Activated CD8-positive, alpha-beta memory T cell treated with anti-CD3 and anti-CD28 coated beads, Interleukin-2, amount 50 U/mL, for 1 hour (primary cell): ENCODE measurements at regions not wholly inside any gene's neighbourhood (a gene's known extent, or its start where the extent isn't known, plus 50 kb on each side); places are given as distances from the start of the nearest gene placed in this dataset.

Source experiments
- DNase-seq: peaks from one replicate; pipeline ENCODE4 v3.0.0-alpha.2; 2020; ENCODE audit errors: extremely low read depth

DNA sequence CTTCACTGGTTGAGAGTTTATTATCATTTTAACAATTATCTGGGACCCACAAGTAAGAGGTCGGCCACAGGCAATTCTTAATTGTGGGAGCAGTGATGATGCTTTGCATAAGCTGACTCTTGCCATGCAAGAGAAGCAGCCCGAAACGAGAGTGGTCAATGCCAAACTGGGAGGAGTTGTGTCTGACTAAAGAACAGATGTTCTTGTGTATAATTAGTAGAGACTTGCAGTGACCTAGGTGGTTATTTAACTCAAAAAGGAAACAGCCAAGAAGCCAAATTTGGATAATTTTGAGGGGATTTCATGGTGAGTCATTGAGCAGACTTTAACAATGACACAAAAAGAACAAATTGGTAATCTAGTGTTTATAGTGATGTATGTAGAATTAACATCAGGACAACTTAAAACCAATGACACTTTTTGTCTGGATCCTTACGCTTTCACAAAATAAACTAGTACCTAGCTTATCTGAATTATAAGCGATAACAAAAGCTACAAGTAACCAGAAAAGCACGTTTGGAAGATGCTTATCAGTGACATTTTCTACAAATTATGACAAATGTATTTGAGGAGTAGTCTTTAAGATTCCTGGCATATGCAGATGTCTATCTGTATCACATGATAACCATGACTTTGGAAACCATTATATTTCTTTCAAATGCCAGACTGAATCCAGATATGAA is 184.7 kb upstream of the DLGAP1 start:
- DNase-seq: no peak

DNA sequence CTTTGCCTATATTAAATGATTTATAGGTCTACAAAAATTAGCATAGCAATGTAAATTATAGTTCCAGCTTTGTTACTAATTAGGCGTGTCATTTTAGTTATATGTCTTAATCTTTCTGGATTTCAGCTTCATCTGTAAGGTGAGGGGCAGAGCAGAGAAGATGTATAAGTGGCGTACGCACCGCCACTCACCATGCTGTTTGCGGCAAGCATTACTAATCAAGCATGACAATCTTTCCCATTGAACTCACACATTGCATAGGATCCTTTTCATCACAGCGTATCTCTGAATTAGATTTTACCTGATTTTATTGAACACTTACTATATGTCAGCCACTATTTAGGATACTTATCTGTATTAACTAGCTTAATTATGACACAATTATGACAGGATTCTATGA is 183.6 kb upstream of the DLGAP1 start:
- no peak for DNase-seq

- DNase-seq: no peak
Measured at GRCh38 chr18:4637876-4638275, 182.8 kb upstream of the DLGAP1 start.

- DNase-seq: no peak
Measured at GRCh38 chr18:4636967-4637366, 181.9 kb upstream of the DLGAP1 start.

GRCh38 chr18:4631239-4631638 is 176.1 kb upstream of the DLGAP1 start:
- no peak for DNase-seq

DNA sequence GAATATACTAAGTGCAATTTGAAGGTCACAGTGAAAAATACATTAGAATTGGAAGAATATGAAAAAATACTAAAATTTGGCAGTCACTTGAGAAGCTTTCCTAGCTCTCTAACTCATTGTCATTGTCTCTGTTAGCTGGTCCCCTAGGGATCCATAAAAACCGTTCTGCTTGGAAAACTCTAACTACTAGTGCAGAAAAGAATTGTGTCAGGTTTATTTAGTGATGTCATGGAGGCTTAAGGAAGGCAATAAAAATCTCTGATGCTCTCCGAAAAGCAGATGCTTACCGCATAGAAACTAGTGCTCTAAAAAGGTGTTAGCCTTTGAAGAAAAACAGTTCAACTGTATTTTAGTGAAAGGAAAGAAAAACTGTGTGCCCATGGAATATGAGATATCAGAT is 150.1 kb upstream of the DLGAP1 start:
- DNase-seq: no peak

DNA sequence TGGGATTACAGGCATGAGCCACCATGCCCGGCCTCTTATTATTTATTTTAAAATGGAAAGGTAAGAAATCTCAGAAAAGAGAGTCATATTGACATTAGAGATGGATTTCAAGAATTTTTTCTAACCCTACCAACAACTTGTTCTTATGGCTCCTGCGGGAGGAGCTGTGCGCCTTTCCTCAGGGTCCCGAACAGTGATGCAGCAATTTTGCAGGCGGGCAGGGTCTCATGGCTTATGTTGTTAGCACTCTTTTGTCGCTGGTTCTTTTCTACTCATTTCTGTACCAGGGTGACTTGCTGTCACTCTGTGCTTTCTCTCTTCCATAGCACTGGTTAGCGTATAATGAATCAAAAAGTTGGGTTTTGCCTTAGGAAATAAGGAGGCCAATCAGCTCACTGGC is 148.8 kb upstream of the DLGAP1 start:
- DNase-seq: no peak

- DNase-seq: no peak
Measured at GRCh38 chr18:4599312-4599711, 144.2 kb upstream of the DLGAP1 start.

- DNase-seq: no peak
Measured at GRCh38 chr18:4597301-4597700, 142.2 kb upstream of the DLGAP1 start.

DNA sequence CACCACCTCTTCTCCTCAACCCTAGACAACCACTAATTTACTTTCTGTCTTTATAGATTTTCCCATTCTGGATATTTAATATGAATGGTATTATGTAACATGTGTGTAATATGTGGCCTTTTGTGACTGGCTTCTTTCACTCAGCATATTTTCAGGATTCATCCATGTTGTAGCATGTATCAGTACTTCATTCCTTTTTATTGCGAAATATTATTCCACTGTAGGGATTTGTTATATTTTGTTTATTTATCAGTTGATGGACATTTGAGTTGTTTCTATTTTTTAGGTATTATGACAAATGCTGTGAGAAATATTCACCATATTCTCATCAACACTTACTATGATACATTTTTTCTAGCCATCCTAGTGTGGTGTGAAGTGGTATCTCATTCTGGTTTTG is 138.8 kb upstream of the DLGAP1 start:
- no peak for DNase-seq

- no peak for DNase-seq
Measured at GRCh38 chr18:4593459-4593858, 138.4 kb upstream of the DLGAP1 start.

GRCh38 chr18:4589056-4589800 is 134.1 kb upstream of the DLGAP1 start:
- no peak for DNase-seq

DNA sequence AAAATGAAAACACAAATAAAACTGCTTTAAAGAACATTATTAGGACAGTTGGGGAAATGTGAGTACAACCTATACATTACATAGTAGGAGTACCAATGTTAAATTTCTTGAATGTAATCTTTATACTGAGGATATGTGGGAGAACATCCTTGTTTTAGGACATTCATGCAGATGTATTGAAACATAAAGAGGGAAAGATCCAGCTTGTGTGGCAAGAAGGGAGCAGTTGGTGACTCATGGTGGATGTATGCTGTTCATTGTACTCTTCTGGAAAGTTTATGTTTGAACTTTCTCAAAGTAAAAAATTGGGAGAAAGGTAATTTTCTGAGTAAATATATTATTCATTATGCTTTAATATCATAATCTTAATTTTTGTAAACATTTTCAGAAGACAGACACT is 132.1 kb upstream of the DLGAP1 start:
- no peak for DNase-seq

DNA sequence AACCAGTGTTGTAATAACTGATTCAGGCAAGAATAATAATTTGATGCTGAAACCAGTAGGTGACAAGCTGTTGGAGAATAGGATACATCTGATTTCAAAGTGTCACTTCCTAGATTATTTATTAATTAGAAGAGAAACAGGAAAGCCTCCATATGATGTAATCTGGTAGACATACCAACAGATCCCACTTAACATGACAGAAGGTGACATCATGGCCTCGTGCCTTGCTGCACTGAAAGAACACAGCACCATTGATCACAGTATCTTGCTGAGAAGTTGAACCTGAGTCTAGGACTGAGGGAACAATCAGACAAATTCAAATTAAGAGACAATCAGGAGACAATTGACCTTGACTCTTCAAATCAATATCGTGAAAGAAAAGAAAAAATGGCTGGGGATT is 131.6 kb upstream of the DLGAP1 start:
- no peak for DNase-seq

- DNase-seq: no peak
Measured at GRCh38 chr18:4582431-4583335, 127.6 kb upstream of the DLGAP1 start.

DNA sequence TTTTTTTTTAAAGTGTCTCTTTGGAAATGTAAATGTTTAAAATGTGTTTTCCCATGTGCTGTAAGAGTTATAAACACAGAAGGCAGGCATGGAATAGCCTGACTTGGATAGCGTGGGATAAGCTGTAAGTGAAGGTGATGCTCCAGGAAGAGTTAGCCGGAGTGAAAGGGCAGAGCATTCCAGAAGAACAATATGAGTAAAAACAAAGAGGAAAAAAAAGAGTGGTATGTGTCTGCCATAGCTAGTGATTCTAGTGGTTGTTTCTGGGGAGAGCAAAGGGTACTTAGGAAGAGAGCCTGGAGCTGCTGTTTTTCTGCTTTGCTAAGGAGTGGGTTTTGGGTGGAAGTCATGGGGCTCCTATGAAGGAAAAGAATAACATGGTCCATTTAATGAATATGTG is 126.9 kb upstream of the DLGAP1 start:
- DNase-seq: no peak

GRCh38 chr18:4578449-4578848 is 123.3 kb upstream of the DLGAP1 start:
- DNase-seq: no peak

DNA sequence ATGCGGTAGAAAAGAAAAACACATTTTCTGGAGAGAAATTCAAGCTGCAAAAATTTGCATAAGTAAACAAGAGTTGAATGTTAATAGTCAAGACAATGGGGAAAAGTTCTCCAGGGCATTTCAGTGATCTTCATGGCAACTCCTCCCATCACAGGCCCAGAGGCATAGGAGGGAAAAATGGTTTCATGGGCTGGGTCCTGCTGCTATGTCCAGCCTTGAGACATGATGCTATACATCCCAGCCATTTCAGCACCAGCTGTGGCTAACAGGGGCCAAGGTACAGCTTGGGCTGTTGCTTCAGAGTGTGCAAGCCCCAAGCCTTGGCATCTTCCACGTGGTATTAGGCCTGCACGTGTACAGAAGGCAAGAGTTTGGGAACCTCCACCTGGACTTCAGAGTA is 118.6 kb upstream of the DLGAP1 start:
- no peak for DNase-seq

- no peak for DNase-seq
Measured at GRCh38 chr18:4557502-4557901, 102.4 kb upstream of the DLGAP1 start.

- DNase-seq: no peak
Measured at GRCh38 chr18:4551001-4551360, 95.9 kb upstream of the DLGAP1 start.

- no peak for DNase-seq
Measured at GRCh38 chr18:4549164-4549872, 94.2 kb upstream of the DLGAP1 start.

GRCh38 chr18:4547126-4547525 is 92.0 kb upstream of the DLGAP1 start:
- no peak for DNase-seq
